OCI-LY1 (cell line): ENCODE measurements at regions not wholly inside any gene's neighbourhood (a gene's known extent, or its start where the extent isn't known, plus 50 kb on each side); places are given as distances from the start of the nearest gene placed in this dataset.

ENCODE experiments used
- H2AFZ ChIP-seq: fragments of 200-600 bp; sonication (generic), shearing (Covaris generic); 2 replicates; pipeline ENCODE4 v1.6.0; 2014; ENCODE audit warnings: antibody characterized with exemption, mild to moderate bottlenecking, low read length
- H3F3A ChIP-seq: fragments of 200-600 bp; sonication (generic), shearing (Covaris generic); 2 replicates; pipeline ENCODE4 v1.6.0; 2014; ENCODE audit warnings: mild to moderate bottlenecking, antibody characterized with exemption, low read length, moderate library complexity; ENCODE audit not compliant: insufficient read depth
- H3K27ac ChIP-seq: fragments of 200-600 bp; sonication (generic); 2 replicates; pipeline ENCODE4 v1.5.1; 2014; ENCODE audit warnings: low read length, mixed run types, mild to moderate bottlenecking, low read depth; ENCODE audit not compliant: poor library complexity, severe bottlenecking
- H3K27me3 ChIP-seq: fragments of 200-600 bp; sonication (generic); 2 replicates; pipeline ENCODE4 v1.6.0; 2014; ENCODE audit warnings: antibody characterized with exemption, mild to moderate bottlenecking, low read length, moderate library complexity; ENCODE audit not compliant: insufficient read depth
- H3K36me3 ChIP-seq: fragments of 200-600 bp; sonication (generic); 2 replicates; pipeline ENCODE4 v1.6.1; 2014; ENCODE audit warnings: mild to moderate bottlenecking, antibody characterized with exemption, low read length, moderate library complexity, mixed read lengths; ENCODE audit not compliant: insufficient read depth
- H3K4me1 ChIP-seq: fragments of 200-600 bp; sonication (generic); 2 replicates; pipeline ENCODE4 v1.5.1; 2014; ENCODE audit warnings: mild to moderate bottlenecking, low read length, moderate library complexity; ENCODE audit not compliant: insufficient read depth, severe bottlenecking
- H3K4me2 ChIP-seq: fragments of 200-600 bp; sonication (generic), shearing (Covaris generic); 2 replicates; pipeline ENCODE4 v1.6.1; 2014; ENCODE audit warnings: low read length
- H3K4me3 ChIP-seq: fragments of 200-600 bp; sonication (generic); 2 replicates; pipeline ENCODE4 v1.5.1; 2014; ENCODE audit warnings: low read length, low read depth, mild to moderate bottlenecking, mixed read lengths; ENCODE audit not compliant: poor library complexity, severe bottlenecking
- H3K79me2 ChIP-seq: fragments of 200-600 bp; shearing (Covaris generic); 2 replicates; pipeline ENCODE4 v1.6.1; 2016; ENCODE audit warnings: mixed run types, low read length, mixed read lengths; ENCODE audit not compliant: insufficient read depth
- H3K9ac ChIP-seq: fragments of 200-600 bp; sonication (generic), shearing (Covaris generic); 2 replicates; pipeline ENCODE4 v1.6.1; 2014; ENCODE audit warnings: mild to moderate bottlenecking, low read length, mixed read lengths
- H3K9me2 ChIP-seq: fragments of 200-600 bp; sonication (generic), shearing (Covaris generic); 2 replicates; pipeline ENCODE4 v1.6.1; 2014; ENCODE audit warnings: low read depth, mild to moderate bottlenecking, low read length, mixed read lengths
- H3K9me3 ChIP-seq: fragments of 200-600 bp; shearing (Covaris generic); 2 replicates; pipeline ENCODE4 v1.6.1; 2014; ENCODE audit warnings: low read length, mixed read lengths
- H4K20me1 ChIP-seq: fragments of 200-600 bp; sonication (generic), shearing (Covaris generic); 2 replicates; pipeline ENCODE4 v1.6.0; 2016; ENCODE audit warnings: mild to moderate bottlenecking, low read length; ENCODE audit not compliant: insufficient read depth
- EZH2 ChIP-seq: fragments of 200-600 bp; sonication (generic), shearing (Covaris generic); IDR thresholded peaks from 2 replicates; pipeline ENCODE4 v1.8.0; 2017; ENCODE audit warnings: borderline replicate concordance, mixed run types, mild to moderate bottlenecking, antibody characterized with exemption, low read length, moderate library complexity, mixed read lengths
- TF ChIP-seq, protein P1 (sequence below): fragments of 200-600 bp; sonication (generic), shearing (Covaris generic); IDR thresholded peaks from 2 replicates; pipeline ENCODE4 v1.5.1; 2017; ENCODE audit warnings: mild to moderate bottlenecking, antibody characterized with exemption, low read length, moderate library complexity, mixed read lengths

GRCh38 chr3:151935446-151935845 lies 62.0 kb downstream of the SUCNR1 start:
- Histone ChIP-seq H2AFZ (no peak overlapping the region), H3K4me1 (no peaks in the 10 kb centered on the region), H3F3A (no peaks in the 10 kb centered on the region), H3K27ac (no peak overlapping the region), H3K9ac (no peak overlapping the region), H3K4me3 (no peak overlapping the region), H3K9me3 (no peaks in the 10 kb centered on the region), H3K79me2 (no peaks in the 10 kb centered on the region), H3K9me2 (no peaks in the 10 kb centered on the region), H3K4me2 (no peak overlapping the region), H3K27me3 (no peaks in the 10 kb centered on the region), H3K36me3 (no peaks in the 10 kb centered on the region), H4K20me1 (no peaks in the 10 kb centered on the region)
- TF ChIP-seq, protein P1, sequence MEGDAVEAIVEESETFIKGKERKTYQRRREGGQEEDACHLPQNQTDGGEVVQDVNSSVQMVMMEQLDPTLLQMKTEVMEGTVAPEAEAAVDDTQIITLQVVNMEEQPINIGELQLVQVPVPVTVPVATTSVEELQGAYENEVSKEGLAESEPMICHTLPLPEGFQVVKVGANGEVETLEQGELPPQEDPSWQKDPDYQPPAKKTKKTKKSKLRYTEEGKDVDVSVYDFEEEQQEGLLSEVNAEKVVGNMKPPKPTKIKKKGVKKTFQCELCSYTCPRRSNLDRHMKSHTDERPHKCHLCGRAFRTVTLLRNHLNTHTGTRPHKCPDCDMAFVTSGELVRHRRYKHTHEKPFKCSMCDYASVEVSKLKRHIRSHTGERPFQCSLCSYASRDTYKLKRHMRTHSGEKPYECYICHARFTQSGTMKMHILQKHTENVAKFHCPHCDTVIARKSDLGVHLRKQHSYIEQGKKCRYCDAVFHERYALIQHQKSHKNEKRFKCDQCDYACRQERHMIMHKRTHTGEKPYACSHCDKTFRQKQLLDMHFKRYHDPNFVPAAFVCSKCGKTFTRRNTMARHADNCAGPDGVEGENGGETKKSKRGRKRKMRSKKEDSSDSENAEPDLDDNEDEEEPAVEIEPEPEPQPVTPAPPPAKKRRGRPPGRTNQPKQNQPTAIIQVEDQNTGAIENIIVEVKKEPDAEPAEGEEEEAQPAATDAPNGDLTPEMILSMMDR: no peak
- no peak for TF ChIP-seq EZH2

- TF ChIP-seq EZH2: no peak
- TF ChIP-seq, protein P1: no peak
- Histone ChIP-seq H4K20me1 (no peaks in the 10 kb centered on the region), H3K4me1 (no peaks in the 10 kb centered on the region), H3K9me2 (no peaks in the 10 kb centered on the region), H3K9ac (no peak overlapping the region), H3K79me2 (no peaks in the 10 kb centered on the region), H3K4me3 (no peak overlapping the region), H3F3A (no peaks in the 10 kb centered on the region), H3K9me3 (no peaks in the 10 kb centered on the region), H3K27ac (no peak overlapping the region), H3K4me2 (no peak overlapping the region), H3K36me3 (no peaks in the 10 kb centered on the region), H3K27me3 (no peaks in the 10 kb centered on the region), H2AFZ (no peak overlapping the region)
Observed at GRCh38 chr3:151940481-151940880, 67.0 kb downstream of the SUCNR1 start.

- no peaks in the 10 kb centered on the region for H4K20me1 ChIP-seq
- H3K27ac ChIP-seq: no peak overlapping the region
- H2AFZ ChIP-seq: no peak overlapping the region
- no peaks in the 10 kb centered on the region for H3K4me1 ChIP-seq
- H3K79me2 ChIP-seq: no peaks in the 10 kb centered on the region
- H3K9ac ChIP-seq: no peak overlapping the region
- TF ChIP-seq EZH2: no peak
- TF ChIP-seq, protein P1: no peak
- no peaks in the 10 kb centered on the region for H3K9me2 ChIP-seq
- H3K27me3 ChIP-seq: no peaks in the 10 kb centered on the region
- H3F3A ChIP-seq: no peaks in the 10 kb centered on the region
- no peak overlapping the region for H3K4me3 ChIP-seq
- no peak overlapping the region for H3K4me2 ChIP-seq
- no peaks in the 10 kb centered on the region for H3K9me3 ChIP-seq
- H3K36me3 ChIP-seq: no peaks in the 10 kb centered on the region
Observed at GRCh38 chr3:151943539-151943938, 70.1 kb downstream of the SUCNR1 start.
